Keratinocyte (primary cell): ENCODE measurements at regions not wholly inside any gene's neighbourhood (a gene's known extent, or its start where the extent isn't known, plus 50 kb on each side); places are given as distances from the start of the nearest gene placed in this dataset.

ENCODE experiments used
- CTCF ChIP-seq, 3 experiments: IDR thresholded peaks in 1 of 3; conservative IDR thresholded peaks in 1 of 3; optimal IDR thresholded peaks in 1 of 3; 2 replicates in 2 of 3; 3 replicates in 1 of 3; pipeline versions ENCODE3 to v1.5.1; 2011; ENCODE audit warnings: low read length in 3 of 3, mild to moderate bottlenecking in 3 of 3, moderate library complexity in 2 of 3, control low read depth in 1 of 3, inconsistent platforms in 1 of 3; ENCODE audit not compliant: insufficient read depth in 2 of 3; ENCODE audit errors: extremely low read depth in 1 of 3
- EZH2 ChIP-seq: IDR thresholded peaks from one replicate; pipeline ENCODE4 v1.6.1; 2012; ENCODE audit warnings: inconsistent platforms, mild to moderate bottlenecking, low read length, moderate library complexity

- TF ChIP-seq CTCF (optimal IDR thresholded peaks at IDR 0.05 in 1 of 3, IDR thresholded peaks at IDR 0.05 in 1 of 3, conservative IDR thresholded peaks at IDR 0.05 in 1 of 3; ENCODE audit: extremely low read depth in 1 of 3, insufficient read depth in 2 of 3, low read length in 3 of 3), result no peak
- no peak for TF ChIP-seq EZH2
Observed at GRCh38 chr11:29166306-29166705, 850.5 kb downstream of the KCNA4 start.
